H9 (cell line): ENCODE measurements at regions not wholly inside any gene's neighbourhood (a gene's known extent, or its start where the extent isn't known, plus 50 kb on each side); places are given as distances from the start of the nearest gene placed in this dataset.

Source experiments
- DNase-seq: peaks from one replicate; pipeline ENCODE4 v3.0.0-alpha.2; 2017
- H2AFZ ChIP-seq: one replicate; pipeline ENCODE4 v1.6.1; 2013; ENCODE audit warnings: mild to moderate bottlenecking, low read length, control low read depth, moderate library complexity
- H2AK5ac ChIP-seq: 2 replicates; pipeline ENCODE4 v1.6.1; 2013; ENCODE audit warnings: low read length, control low read depth, mixed read lengths; ENCODE audit not compliant: insufficient read length
- H2BK120ac ChIP-seq: one replicate; pipeline ENCODE4 v1.6.1; 2013; ENCODE audit warnings: low read depth, mild to moderate bottlenecking, low read length, control low read depth, inconsistent platforms; ENCODE audit not compliant: poor library complexity, severe bottlenecking
- H2BK12ac ChIP-seq: 2 replicates; pipeline ENCODE4 v1.6.1; 2013; ENCODE audit warnings: low read length, control low read depth, mixed read lengths, low read depth; ENCODE audit not compliant: insufficient read length
- H2BK15ac ChIP-seq: 2 replicates; pipeline ENCODE4 v1.6.1; 2013; ENCODE audit warnings: low read depth, low read length, control low read depth
- H2BK20ac ChIP-seq: one replicate; pipeline ENCODE4 v1.6.1; 2013; ENCODE audit warnings: low read depth, mild to moderate bottlenecking, low read length, control low read depth, inconsistent platforms; ENCODE audit not compliant: poor library complexity, severe bottlenecking
- H2BK5ac ChIP-seq: 2 replicates; pipeline ENCODE4 v1.6.1; 2013; ENCODE audit warnings: low read length, control low read depth, mixed read lengths; ENCODE audit not compliant: insufficient read length
- H3K14ac ChIP-seq: 2 replicates; pipeline ENCODE4 v1.6.1; 2013; ENCODE audit warnings: low read length, control low read depth; ENCODE audit not compliant: insufficient read depth
- H3K18ac ChIP-seq: 2 replicates; pipeline ENCODE4 v1.6.1; 2013; ENCODE audit warnings: low read depth, mild to moderate bottlenecking, mixed read lengths, low read length, control low read depth; ENCODE audit not compliant: insufficient read length
- H3K23ac ChIP-seq: 2 replicates; pipeline ENCODE4 v1.6.1; 2013; ENCODE audit warnings: low read length, control low read depth, mixed read lengths, low read depth; ENCODE audit not compliant: insufficient read length
- H3K23me2 ChIP-seq: 2 replicates; pipeline ENCODE4 v1.6.1; 2013; ENCODE audit warnings: low read depth, mild to moderate bottlenecking, mixed read lengths, low read length, control low read depth; ENCODE audit not compliant: insufficient read length, poor library complexity, severe bottlenecking
- H3K27ac ChIP-seq: 2 replicates; pipeline ENCODE4 v1.5.1; 2013; ENCODE audit warnings: low read length, control low read depth, mixed read lengths, low read depth; ENCODE audit not compliant: insufficient read length
- H3K27me3 ChIP-seq: 2 replicates; pipeline ENCODE4 v1.6.1; 2013; ENCODE audit warnings: low read length, control low read depth, inconsistent platforms; ENCODE audit not compliant: insufficient read depth
- H3K4ac ChIP-seq: 2 replicates; pipeline ENCODE4 v1.6.1; 2013; ENCODE audit warnings: low read depth, mild to moderate bottlenecking, control low read depth, inconsistent platforms, low read length, moderate library complexity
- H3K4me1 ChIP-seq: 2 replicates; pipeline ENCODE4 v1.6.1; 2013; ENCODE audit warnings: low read length, control low read depth, inconsistent platforms; ENCODE audit not compliant: insufficient read depth
- H3K4me2 ChIP-seq: 2 replicates; pipeline ENCODE4 v1.6.1; 2013; ENCODE audit warnings: low read length, control low read depth, mixed read lengths; ENCODE audit not compliant: insufficient read length, insufficient read depth
- H3K56ac ChIP-seq: 2 replicates; pipeline ENCODE4 v1.6.1; 2013; ENCODE audit warnings: low read depth, mild to moderate bottlenecking, mixed read lengths, low read length, control low read depth; ENCODE audit not compliant: insufficient read length
- H3K79me1 ChIP-seq: 2 replicates; pipeline ENCODE4 v1.6.1; 2013; ENCODE audit warnings: low read depth, mild to moderate bottlenecking, moderate library complexity, low read length, control low read depth, inconsistent platforms; ENCODE audit not compliant: insufficient read depth, poor library complexity, severe bottlenecking
- H3K79me2 ChIP-seq: 2 replicates; pipeline ENCODE4 v1.6.1; 2013; ENCODE audit warnings: low read length, control low read depth, inconsistent platforms; ENCODE audit not compliant: insufficient read depth
- H3K9ac ChIP-seq: 2 replicates; pipeline ENCODE4 v1.6.1; 2013; ENCODE audit warnings: low read length, control low read depth, mixed read lengths; ENCODE audit not compliant: insufficient read length; ENCODE audit errors: extremely low read depth
- H3K9me3 ChIP-seq: one replicate; pipeline ENCODE4 v1.6.1; 2013; ENCODE audit warnings: low read depth, low read length, inconsistent platforms; ENCODE audit not compliant: control insufficient read depth
- H3T11ph ChIP-seq: one replicate; pipeline ENCODE4 v1.6.1; 2013; ENCODE audit warnings: mild to moderate bottlenecking, low read length, control low read depth, inconsistent platforms
- H4K20me1 ChIP-seq: one replicate; pipeline ENCODE4 v1.6.1; 2013; ENCODE audit not compliant: control insufficient read depth, insufficient read length, insufficient read depth
- H4K5ac ChIP-seq: 2 replicates; pipeline ENCODE4 v1.6.1; 2013; ENCODE audit warnings: low read depth, mild to moderate bottlenecking, mixed read lengths, low read length, control low read depth; ENCODE audit not compliant: insufficient read length
- H4K8ac ChIP-seq: replicated peaks from 2 replicates; pipeline ENCODE4 v1.6.1; 2013; ENCODE audit warnings: low read length, control low read depth, mixed read lengths, low read depth; ENCODE audit not compliant: insufficient read length
- H4K91ac ChIP-seq: 2 replicates; pipeline ENCODE4 v1.6.1; 2013; ENCODE audit warnings: low read depth, mild to moderate bottlenecking, moderate library complexity, mixed read lengths, low read length, control low read depth; ENCODE audit not compliant: insufficient read length
- H3K27ac Mint-ChIP-seq, 3 experiments: 2 replicates in 2 of 3; 3 replicates in 1 of 3; pipeline ENCODE4 v1.8.0; 2020 to 2021; ENCODE audit warnings: mixed read lengths in 3 of 3, mild to moderate bottlenecking in 1 of 3, moderate library complexity in 1 of 3
- H3K27me3 Mint-ChIP-seq: 2 replicates; pipeline ENCODE4 v1.8.0; 2021; ENCODE audit warnings: low read depth, mild to moderate bottlenecking, moderate library complexity, mixed read lengths
- H3K36me3 Mint-ChIP-seq, 3 experiments: 2 replicates in 2 of 3; 3 replicates in 1 of 3; pipeline ENCODE4 v1.8.0; 2020 to 2021; ENCODE audit warnings: low read depth in 3 of 3, mixed read lengths in 3 of 3; ENCODE audit not compliant: insufficient read depth in 1 of 3
- H3K4me1 Mint-ChIP-seq, 2 experiments: 2 replicates each; pipeline ENCODE4 v1.8.0; 2020; ENCODE audit warnings: mixed read lengths in 2 of 2
- H3K4me3 Mint-ChIP-seq, 2 experiments: 2 replicates in 1 of 2; 3 replicates in 1 of 2; pipeline ENCODE4 v1.8.0; 2020 to 2021; ENCODE audit warnings: mild to moderate bottlenecking in 2 of 2, mixed read lengths in 2 of 2, moderate library complexity in 1 of 2
- H3K9me3 Mint-ChIP-seq, 2 experiments: 2 replicates in 1 of 2; 3 replicates in 1 of 2; pipeline ENCODE4 v1.8.0; 2020; ENCODE audit warnings: mild to moderate bottlenecking in 2 of 2, mixed read lengths in 2 of 2, moderate library complexity in 1 of 2
- WGBS: extraction: QIAGEN DNeasy Blood & Tissue Kit; methylation state at CpG from one replicate; pipeline ENCODE4 v1.1.7; 2013; ENCODE audit warnings: missing lambda C conversion rate, low lambda C conversion rate, mixed read lengths; ENCODE audit not compliant: insufficient read length; ENCODE audit errors: extremely low coverage; 5-methylcytosine and 5-hydroxymethylcytosine counted together
- TF ChIP-seq, protein P1 (sequence below): fragments of 200-600 bp; sonication (generic); conservative IDR thresholded peaks from 3 replicates; pipeline ENCODE4 v1.8.0; 2021; ENCODE audit warnings: antibody characterized with exemption, mild to moderate bottlenecking

DNA sequence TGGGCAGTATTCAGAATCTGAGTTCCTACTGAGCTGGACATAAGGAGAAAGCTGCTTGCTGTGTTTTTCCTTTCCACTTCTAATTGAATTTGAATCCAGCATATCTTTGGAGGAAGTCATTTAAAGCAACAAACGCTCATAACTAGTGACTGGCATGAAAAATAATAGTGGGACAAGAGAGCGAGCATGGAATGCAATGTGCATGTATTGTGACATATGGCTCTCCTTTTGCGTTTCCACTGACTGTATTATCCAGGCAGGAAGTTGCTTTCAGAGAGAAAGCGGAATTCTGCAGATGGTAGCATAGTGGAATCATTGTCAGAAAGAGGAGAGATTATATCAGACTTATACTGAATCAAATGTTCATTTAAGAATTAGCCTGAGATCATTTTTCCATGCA lies 368.6 kb downstream of the REEP3 start:
- Histone ChIP-seq H3K27ac (no peak overlapping the region), H3K4me1 (no peaks in the 10 kb centered on the region; the same call in 1 of the 2 replicates), H4K20me1 (no peaks in the 10 kb centered on the region), H3K79me1 (no peaks in the 10 kb centered on the region), H2BK20ac (no peak overlapping the region), H3K79me2 (no peaks in the 10 kb centered on the region), H2BK15ac (no peak overlapping the region), H3K14ac (no peak overlapping the region), H3K56ac (no peak overlapping the region), H4K8ac (no peak overlapping the region), H2AK5ac (no peak overlapping the region), H4K91ac (no peak overlapping the region), H2AFZ (no peak overlapping the region), H3K4me2 (no peak overlapping the region), H3K23ac (no peak overlapping the region), H2BK5ac (no peak overlapping the region), H3T11ph (no peak overlapping the region), H4K5ac (no peak overlapping the region), H3K4ac (no peak overlapping the region), H3K27me3 (no peaks in the 10 kb centered on the region), H3K23me2 (no peaks in the 10 kb centered on the region), H3K9me3 (no peaks in the 10 kb centered on the region), H3K18ac (no peak overlapping the region), H3K9ac (no peak overlapping the region), H2BK120ac (no peak overlapping the region), H2BK12ac (no peak overlapping the region)
- Mint-ChIP-seq H3K9me3 (no peaks in the 10 kb centered on the region; a peak in 1 of 5 replicates), H3K27ac (no peak overlapping the region), H3K4me3 (no peak overlapping the region), H3K27me3 (peaks cover 8% of the 10 kb centered on the region), H3K4me1 (peaks cover 11 to 16% of the 10 kb centered on the region in 2 experiments), H3K36me3 (peaks cover 0 to 4% (median 0%) of the 10 kb centered on the region in 3 experiments; a peak in 3 of 7 replicates)
- DNase-seq = no peak
- TF ChIP-seq, protein P1, sequence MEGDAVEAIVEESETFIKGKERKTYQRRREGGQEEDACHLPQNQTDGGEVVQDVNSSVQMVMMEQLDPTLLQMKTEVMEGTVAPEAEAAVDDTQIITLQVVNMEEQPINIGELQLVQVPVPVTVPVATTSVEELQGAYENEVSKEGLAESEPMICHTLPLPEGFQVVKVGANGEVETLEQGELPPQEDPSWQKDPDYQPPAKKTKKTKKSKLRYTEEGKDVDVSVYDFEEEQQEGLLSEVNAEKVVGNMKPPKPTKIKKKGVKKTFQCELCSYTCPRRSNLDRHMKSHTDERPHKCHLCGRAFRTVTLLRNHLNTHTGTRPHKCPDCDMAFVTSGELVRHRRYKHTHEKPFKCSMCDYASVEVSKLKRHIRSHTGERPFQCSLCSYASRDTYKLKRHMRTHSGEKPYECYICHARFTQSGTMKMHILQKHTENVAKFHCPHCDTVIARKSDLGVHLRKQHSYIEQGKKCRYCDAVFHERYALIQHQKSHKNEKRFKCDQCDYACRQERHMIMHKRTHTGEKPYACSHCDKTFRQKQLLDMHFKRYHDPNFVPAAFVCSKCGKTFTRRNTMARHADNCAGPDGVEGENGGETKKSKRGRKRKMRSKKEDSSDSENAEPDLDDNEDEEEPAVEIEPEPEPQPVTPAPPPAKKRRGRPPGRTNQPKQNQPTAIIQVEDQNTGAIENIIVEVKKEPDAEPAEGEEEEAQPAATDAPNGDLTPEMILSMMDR = no peak
- WGBS = no CpG with 5 or more reads among the region's 4 CpGs
